NCI-H1417 (cell line): ENCODE measurements at regions not wholly inside any gene's neighbourhood (a gene's known extent, or its start where the extent isn't known, plus 50 kb on each side); places are given as distances from the start of the nearest gene placed in this dataset.

ENCODE experiments used
- DNase-seq, 3 experiments: peaks; one replicate each; lab custom pipeline; 2025; lab: John Stamatoyannopoulos, UW

DNA sequence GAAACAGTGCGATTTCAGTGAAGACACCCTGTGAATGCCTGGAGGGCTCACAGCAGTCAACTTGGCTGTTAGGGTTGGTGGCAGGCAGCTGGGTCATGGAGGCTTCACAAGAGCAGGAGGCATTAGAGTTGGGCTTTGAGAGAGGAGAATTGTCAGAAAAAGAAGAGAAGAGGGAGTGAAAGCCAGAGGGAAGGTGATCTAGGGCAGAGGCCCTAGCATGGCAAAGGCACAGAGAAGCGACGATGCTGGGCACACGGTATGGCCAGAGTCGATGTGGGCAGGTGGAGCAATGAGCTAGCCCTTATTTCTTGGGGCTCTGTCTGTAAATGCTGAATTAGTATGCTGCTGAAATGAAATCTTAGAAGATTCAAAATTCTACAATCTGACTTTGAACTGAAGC lies 52.6 kb upstream of the OLFM4 start:
- peak in 2 of 3 experiments; percentile 36 to 71 for DNase-seq

DNA sequence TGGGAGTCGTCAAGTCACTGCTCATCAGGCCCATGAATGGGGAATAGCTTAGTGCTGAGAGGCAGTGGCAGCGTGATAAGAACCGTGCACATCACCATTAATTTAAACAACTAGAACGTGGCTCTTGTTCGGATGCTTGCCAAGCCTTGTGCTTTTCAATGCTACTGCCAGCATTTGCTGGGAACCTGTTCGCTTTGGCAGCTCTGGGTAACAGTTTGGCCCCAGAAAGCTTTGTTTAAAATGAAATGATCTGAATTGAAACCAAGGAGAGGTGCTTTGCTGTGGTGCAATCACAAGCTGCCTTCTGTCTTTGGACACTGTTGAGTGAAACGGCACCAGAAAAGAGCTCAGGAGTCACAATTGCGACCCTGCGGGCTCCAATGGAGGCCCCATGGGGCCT lies 53.5 kb upstream of the OLFM4 start:
- no peak for DNase-seq

GRCh38 chr13:52974711-52975110 lies 53.9 kb upstream of the OLFM4 start:
- no peak for DNase-seq

GRCh38 chr13:52969373-52969772 lies 59.2 kb upstream of the OLFM4 start:
- DNase-seq: peak in 1 of 3 experiments; percentile 36

- peak; percentile 82 to 93 (median 88) for DNase-seq
Observed at GRCh38 chr13:52968074-52968700, 60.4 kb upstream of the OLFM4 start.

- no peak for DNase-seq
Observed at GRCh38 chr13:52961987-52962386, 66.6 kb upstream of the OLFM4 start.

DNA sequence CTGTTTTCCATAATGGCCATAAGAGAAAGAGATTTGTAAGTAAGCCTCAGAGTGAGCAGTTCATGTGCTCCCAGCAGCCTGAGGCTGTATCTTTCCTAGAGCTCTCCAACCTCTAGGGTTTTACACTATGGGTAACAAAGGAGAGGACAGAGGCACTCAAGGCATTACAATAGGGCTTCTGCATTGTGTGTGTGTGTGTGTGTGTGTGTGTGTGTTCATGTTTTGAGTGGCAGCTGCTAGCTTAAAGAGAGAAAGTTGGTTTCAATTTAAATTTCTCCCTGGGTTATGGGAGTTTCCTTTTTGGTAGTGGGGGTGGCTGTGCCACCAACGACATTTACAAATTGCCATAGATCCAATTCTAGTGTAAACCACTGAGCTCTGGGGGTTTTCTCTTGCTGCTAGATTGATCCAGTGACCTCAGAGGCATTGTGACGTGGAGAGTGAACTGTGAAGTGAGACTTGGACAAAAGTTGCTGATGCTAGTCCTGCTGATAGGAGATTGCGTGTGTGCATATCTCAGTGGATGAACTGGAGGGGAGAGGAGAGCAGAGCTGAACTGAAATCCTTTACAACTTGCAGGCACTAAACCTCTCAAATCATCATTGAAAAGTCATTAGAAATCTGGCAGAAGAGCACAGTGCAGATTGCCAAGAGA lies 67.2 kb upstream of the OLFM4 start:
- DNase-seq: no peak

DNA sequence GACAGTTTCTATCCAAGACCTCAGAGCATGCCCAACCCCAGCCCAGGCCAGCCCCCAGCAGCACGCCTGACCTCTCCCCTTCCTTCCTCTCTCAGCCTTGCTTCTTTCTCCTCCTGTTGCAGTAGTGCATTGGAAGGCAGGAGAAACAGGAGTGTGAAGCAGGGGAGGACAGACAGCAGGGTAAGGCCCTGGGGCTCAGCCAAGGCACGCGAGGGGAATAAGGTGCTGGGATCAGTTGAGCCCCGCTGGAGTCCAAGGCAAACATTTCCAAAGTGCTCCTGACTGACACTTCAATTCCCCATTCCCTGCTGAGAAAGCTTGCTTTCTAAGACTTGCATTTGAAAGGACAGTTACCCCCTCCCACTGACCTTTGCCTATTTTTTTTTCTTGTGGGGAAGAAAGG lies 73.1 kb upstream of the OLFM4 start:
- peak in 1 of 3 experiments; percentile 26 for DNase-seq

DNA sequence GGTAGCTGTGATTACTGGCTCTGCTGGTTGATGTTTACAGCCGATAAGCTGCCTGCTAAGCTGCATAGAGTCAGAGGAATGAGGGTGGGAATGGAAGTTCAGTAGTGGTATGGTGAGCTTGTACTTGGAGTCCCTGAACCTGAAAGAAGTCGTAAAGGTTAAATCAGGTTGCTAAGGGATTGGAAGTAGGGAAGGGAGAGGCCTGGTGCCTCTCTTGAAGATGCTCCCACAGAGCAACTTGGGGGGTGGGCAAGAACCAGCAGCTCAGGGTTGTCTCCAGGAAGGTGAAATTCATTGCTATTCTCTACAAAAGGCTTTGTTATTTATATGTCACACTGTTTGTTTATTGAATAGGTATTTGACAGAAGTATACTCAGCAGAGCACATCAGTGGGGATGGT lies 73.8 kb upstream of the OLFM4 start:
- DNase-seq: no peak

- DNase-seq: no peak
Observed at GRCh38 chr13:52950436-52950956, 78.1 kb upstream of the OLFM4 start.

- DNase-seq: no peak
Observed at GRCh38 chr13:52949742-52950141, 78.9 kb upstream of the OLFM4 start.

- DNase-seq: no peak
Observed at GRCh38 chr13:52949044-52949443, 79.6 kb upstream of the OLFM4 start.

DNA sequence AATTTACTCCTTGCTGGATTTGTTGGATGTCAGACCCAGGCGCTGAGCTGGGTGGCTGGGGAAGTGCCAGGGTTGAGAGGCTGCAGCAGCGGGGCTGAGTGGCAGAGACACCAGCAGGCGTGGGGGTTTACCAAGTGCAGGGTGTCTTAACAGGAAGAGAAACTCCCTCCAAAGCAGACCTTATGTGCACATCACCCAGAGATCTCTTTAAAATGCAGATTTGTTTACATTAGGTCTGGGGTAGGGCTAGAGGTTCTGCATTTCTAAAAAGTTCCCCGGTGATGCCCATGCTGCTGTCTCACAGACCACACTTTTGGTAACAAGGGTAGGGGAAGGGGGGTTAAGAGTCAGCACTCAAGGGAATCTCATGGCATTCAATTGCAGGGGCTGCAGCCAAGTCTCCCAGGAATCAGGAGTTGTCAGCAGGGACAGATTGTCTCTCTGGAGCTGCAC lies 80.7 kb upstream of the OLFM4 start:
- no peak for DNase-seq

GRCh38 chr13:52945348-52945747 lies 83.3 kb upstream of the OLFM4 start:
- no peak for DNase-seq

- DNase-seq: no peak
Observed at GRCh38 chr13:52944697-52945096, 83.9 kb upstream of the OLFM4 start.

DNA sequence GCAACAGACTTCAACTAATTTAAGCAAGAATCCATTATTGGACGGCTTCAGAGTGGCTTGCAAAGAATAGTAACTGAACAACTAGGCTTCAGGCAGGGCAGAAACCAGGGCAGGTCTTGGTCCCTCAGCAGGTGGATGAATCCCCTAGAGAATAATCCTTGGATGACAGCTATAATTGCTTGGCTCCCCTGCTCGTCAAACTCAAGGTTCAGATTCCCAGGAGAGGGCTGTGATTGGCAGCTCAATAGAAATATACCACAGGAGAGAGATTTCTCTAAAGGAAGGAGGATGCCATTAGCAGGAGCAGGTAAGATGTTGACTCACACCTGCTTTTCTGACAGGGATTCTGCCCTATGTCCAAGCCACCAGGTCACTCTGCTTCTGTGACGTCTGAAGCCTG lies 89.6 kb upstream of the PCDH8 start:
- DNase-seq: peak in 1 of 3 experiments; percentile 24

DNA sequence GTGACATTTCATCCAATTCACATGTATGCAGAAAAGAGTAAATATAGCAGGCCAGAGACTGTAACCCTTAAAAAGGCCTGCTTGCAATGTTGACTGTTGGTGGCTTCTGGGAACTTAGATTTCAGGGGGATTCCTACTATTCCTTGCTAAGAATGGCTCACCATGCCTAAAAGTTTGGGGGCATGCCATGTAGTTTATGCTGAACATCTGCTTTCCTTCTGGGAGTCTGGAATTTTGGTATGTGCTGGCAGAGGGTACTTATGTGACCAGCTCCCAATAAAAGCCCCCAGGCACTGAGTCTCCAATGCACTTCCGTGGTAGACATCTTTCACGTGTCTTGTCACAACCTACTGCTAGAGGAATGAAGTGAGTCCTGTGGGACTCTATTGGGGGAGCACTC lies 88.4 kb upstream of the PCDH8 start:
- no peak for DNase-seq

GRCh38 chr13:52934258-52934657 lies 85.8 kb upstream of the PCDH8 start:
- no peak for DNase-seq

DNA sequence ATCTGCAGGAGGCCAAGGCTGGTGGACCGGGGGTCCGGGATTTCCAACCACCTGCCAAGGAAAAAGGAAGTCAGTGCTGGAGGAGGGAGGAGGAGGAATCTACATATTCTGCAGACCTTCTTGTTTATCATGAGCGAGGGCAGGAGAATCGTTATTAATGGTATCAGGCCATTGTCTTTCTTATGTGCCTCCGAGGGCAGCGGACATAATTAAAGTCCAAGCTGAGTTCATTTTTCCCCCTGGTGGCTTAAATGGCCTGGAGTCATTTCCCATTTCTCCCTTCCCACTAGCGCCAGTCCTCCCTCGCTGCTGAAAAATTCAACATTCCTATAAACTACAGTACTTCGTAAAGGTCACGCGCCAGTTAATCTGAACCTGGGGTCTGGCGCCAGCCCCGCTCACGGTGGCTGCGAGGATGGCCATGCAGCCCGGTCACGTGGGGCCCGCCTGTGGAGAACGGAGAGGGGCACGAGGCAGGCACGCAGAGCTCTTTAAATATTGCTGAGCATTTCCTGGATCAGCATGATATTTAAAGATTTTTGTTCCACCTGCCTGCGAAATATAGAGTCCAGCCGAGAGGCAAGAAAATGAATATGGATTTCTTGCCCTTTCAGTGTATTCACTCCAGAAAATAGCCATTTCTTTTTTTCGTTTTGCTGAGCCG lies 85.2 kb upstream of the PCDH8 start:
- no peak for DNase-seq

DNA sequence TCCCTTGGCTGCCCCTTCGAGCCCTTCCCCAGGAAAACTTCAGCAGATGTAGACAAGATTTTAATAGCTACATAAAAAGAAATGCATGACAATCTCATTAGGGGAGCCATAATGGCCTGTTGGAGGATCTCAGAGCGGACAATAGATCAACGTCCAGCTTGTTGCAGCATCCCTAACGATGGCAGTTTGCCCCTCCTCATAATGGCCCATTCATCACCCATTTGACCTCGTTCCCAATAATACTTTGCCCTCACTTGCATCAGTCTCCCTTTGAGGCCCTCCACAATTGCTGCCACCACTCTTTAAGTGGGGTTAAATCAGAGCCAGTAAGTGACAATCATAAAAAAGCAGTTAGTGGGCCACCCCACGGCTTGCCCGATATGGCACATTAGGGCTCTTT lies 84.7 kb upstream of the PCDH8 start:
- no peak for DNase-seq

DNA sequence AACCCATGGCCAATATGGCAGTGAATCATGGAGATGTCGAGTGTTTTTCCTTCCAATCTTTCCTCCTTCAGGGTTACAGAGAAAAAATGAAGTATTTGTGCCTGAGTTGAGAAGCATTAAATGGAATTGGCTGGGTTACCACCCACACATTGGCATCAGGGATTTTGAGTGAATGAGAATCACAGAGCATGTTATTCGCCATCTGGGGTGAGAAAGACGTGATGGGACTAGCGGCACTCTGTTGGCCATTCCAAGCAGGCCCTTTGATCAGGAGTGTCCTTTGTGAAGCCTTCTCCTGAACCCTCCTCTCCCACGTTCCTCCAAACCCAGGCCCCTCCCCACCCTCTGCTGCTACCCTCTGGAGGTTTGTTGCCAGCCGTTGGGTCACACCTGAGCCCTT lies 84.2 kb upstream of the PCDH8 start:
- no peak for DNase-seq

DNA sequence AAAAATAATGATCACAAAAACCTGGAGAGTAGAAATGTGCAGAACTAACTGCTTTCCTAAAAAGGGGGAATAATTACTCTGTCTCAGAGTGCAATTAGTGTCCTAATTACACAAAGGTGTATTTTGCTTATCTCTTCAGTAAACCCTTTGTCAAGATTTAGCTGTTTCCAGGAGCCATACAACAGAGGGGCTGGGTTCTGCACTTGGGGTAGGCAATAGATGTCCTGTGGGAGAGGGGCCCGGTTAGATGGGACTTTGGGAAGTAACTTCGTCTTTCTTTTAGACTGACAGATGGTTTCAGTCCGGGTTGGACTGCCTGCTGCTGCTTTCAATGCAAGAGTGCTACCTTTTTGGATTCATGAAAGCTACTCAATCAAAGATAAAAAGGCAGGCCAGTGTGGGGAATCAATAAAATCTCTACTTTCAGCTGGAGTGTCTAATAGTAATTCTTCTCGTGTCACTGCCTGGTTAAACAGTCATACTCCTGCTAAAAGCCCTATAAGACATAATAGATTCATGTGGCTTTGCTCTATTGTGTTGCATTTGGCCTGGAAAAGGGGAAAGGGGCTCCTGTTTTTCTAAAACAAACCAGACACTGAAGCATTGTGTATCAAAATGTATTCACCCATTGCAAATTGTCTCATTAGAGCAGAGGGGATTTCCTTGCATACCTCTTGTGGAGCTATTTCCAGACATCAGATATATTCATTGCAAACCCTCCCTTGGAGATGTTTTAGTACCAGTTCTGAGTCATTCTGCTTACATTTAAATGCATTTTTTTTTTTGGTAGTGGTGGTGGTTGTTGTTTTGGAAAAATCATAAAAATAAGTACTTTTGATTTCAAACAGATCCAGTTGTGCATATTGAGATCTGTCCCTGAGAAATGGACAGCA lies 83.3 kb upstream of the PCDH8 start:
- DNase-seq: peak; percentile 12 to 63 (median 43)
